Breast epithelium (tissue), 3 donors: ENCODE measurements at regions not wholly inside any gene's neighbourhood (a gene's known extent, or its start where the extent isn't known, plus 50 kb on each side); places are given as distances from the start of the nearest gene placed in this dataset.

Source experiments
- POLR2A ChIP-seq: fragments of 450-650 bp; IDR thresholded peaks from one replicate; pipeline ENCODE4 v1.6.1; 2016; ENCODE audit warnings: antibody characterized with exemption, mild to moderate bottlenecking, moderate library complexity
- TF ChIP-seq, protein P1 (sequence below), 3 donors: fragments of 450-650 bp; IDR thresholded peaks; one replicate each; pipeline ENCODE4 v1.5.1; 2016 to 2017; ENCODE audit warnings: antibody characterized with exemption in 3 of 3, mild to moderate bottlenecking in 3 of 3, moderate library complexity in 3 of 3

GRCh38 chr4:160956875-160957274, 1206.9 kb downstream of the FSTL5 start:
- no peak for TF ChIP-seq POLR2A
- TF ChIP-seq, protein P1, sequence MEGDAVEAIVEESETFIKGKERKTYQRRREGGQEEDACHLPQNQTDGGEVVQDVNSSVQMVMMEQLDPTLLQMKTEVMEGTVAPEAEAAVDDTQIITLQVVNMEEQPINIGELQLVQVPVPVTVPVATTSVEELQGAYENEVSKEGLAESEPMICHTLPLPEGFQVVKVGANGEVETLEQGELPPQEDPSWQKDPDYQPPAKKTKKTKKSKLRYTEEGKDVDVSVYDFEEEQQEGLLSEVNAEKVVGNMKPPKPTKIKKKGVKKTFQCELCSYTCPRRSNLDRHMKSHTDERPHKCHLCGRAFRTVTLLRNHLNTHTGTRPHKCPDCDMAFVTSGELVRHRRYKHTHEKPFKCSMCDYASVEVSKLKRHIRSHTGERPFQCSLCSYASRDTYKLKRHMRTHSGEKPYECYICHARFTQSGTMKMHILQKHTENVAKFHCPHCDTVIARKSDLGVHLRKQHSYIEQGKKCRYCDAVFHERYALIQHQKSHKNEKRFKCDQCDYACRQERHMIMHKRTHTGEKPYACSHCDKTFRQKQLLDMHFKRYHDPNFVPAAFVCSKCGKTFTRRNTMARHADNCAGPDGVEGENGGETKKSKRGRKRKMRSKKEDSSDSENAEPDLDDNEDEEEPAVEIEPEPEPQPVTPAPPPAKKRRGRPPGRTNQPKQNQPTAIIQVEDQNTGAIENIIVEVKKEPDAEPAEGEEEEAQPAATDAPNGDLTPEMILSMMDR (IDR thresholded peaks at IDR 0.05): no peak
